GM13977 (cell line): ENCODE measurements at regions not wholly inside any gene's neighbourhood (a gene's known extent, or its start where the extent isn't known, plus 50 kb on each side); places are given as distances from the start of the nearest gene placed in this dataset.

Source experiments
- DNase-seq: peaks from one replicate; pipeline ENCODE4 v3.0.0; 2012; ENCODE audit warnings: low spot score
- CTCF ChIP-seq: IDR thresholded peaks from 2 replicates; pipeline ENCODE4 v1.5.1; 2012; ENCODE audit warnings: mild to moderate bottlenecking, control low read depth; ENCODE audit not compliant: insufficient read depth; ENCODE audit errors: extremely low read depth, missing control alignments
- in situ Hi-C: fragments of 300-500 bp; cut with MboI; formaldehyde crosslinking; loops from one replicate; pipeline ENCODE4 v1.12.0; 2022; ENCODE audit warnings: low sequenced_read_pairs, low pct_unique_long_range_greater_than_20kb, mixed read lengths, inconsistent platforms; ENCODE audit not compliant: unreplicated experiment

GRCh38 chr18:22098563-22098989 lies 70.8 kb upstream of the GATA6 start:
- no peak for TF ChIP-seq CTCF
- in situ Hi-C loops, result no loop called here
- DNase-seq, result no peak

DNA sequence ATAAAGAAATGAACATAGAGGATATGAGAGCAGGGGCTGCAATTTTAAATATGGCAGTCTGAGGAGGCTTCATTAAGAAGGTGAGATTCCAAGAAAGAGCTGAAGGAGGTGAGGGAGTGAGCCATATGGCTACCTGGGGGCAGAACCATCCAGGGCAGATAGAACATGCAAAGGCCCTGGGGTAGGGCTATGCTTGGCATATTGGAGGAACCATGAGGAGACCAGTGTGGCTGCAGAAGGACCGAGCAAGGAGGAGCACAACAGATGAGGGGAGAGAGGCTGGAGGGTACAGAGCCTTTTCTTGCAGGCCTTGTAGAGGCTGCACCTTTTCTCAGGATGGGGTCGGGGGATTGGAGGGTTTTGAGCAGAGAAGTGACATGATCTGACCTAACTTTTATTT lies 69.5 kb upstream of the GATA6 start:
- in situ Hi-C loops, result no loop called here
- DNase-seq, result no peak
- TF ChIP-seq CTCF, result no peak

- in situ Hi-C loops, result no loop called here
- DNase-seq, result no peak
- no peak for TF ChIP-seq CTCF
Observed at GRCh38 chr18:22101731-22102130, 67.7 kb upstream of the GATA6 start.

DNA sequence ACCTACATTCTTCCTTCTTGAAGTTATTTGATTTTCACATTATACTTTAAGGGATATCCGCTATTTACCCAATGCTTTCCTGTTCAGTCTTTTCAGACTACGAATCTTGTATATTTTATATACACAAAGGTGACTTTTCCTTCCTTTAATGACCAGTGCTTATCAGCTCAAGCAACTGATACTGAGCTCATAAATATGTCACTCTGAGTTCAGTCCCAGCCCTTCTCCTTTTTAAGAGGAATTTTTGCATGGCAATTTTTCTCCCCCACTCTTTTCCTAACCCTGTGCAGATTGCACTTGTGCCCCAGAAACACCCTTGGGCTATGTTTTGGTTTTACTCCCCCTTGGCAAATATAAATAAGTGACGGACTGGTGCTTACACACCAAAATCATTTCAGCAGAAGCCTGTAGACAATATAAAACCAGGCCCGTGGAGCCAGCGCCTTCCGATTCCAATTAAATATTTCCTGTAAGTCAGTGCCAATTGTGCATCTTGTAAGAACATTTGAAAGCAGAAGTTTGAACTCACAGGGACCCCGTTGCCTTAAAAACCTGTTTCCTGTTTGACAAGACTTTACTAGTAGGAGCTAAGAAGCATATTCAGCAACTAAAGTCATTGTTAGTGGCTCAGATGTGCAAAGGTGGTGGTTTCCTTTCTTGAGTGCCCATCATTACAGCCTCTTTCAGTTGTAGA lies 66.3 kb upstream of the GATA6 start:
- TF ChIP-seq CTCF, result no peak
- DNase-seq, result no peak
- in situ Hi-C loops, result no loop called here

GRCh38 chr18:22103647-22104031 lies 65.8 kb upstream of the GATA6 start:
- in situ Hi-C loops, result no loop called here
- TF ChIP-seq CTCF, result no peak
- DNase-seq, result no peak

DNA sequence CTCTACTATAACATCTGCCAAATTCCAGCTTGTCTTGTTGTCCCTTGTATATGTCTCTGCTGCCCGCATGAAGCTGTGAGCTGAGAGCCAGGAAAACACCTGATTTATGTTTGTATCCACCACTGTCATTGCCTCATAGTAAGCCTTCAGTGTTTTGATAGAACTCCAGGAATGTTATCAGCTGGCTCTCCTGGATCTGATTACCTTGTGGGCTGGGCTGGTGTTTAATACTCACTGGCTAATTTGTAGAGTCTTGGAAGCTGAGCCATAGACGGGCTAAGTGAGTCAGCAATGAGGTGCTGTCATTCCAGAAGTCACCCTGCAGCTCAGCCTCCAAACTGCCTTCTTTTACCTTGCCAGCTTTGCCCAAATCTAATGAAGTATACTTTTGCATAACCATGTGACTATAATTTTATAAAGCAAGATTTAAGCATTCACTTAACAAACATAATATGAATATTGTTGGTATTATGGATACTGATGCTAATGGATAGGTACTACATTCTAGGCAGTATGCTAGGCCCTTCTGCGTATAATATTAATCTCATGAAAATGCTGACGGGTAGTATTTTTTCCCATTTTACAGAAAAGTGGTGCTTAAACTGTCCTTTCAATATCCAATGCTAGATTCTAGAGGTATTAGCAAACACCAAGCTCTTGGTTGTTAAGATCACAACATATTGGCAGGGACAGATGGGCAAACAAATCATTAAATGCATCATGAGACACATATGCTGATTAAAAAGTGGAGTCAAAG lies 62.7 kb upstream of the GATA6 start:
- in situ Hi-C loops, result no loop called here
- DNase-seq, result no peak
- no peak for TF ChIP-seq CTCF

GRCh38 chr18:22108674-22109073 lies 60.7 kb upstream of the GATA6 start:
- TF ChIP-seq CTCF, result no peak
- no peak for DNase-seq
- in situ Hi-C loops, result no loop called here
